Endothelial cell of umbilical vein (primary cell): ENCODE measurements at regions not wholly inside any gene's neighbourhood (a gene's known extent, or its start where the extent isn't known, plus 50 kb on each side); places are given as distances from the start of the nearest gene placed in this dataset.

Experiments
- BruUV-seq: library from RNA; stranded (reverse); fragments of 400-500 nt; replicated peaks from 2 replicates; lab custom pipeline; 2021; lab: Mats Ljungman, UMichigan
- CTCF ChIA-PET: fragments of 300-600, 350-600 bp; sonication (Branson Sonifier 250); formaldehyde crosslinking; loops from one replicate; lab custom pipeline; 2021; ENCODE audit warnings: antibody characterized with exemption, inconsistent platforms; lab: Charles Lee
- POLR2A ChIA-PET: fragments of 300-600, 350-600 bp; sonication (Branson Sonifier 250); formaldehyde crosslinking; loops from one replicate; lab custom pipeline; 2021; ENCODE audit warnings: antibody characterized with exemption, inconsistent platforms; lab: Charles Lee
- DNase-seq: peaks from one replicate; pipeline ENCODE4 v3.0.0-alpha.2; 2011; ENCODE audit warnings: low read depth, low spot score
- FAIRE-seq: peaks from 2 replicates; lab custom pipeline; 2011; peaks lifted over from hg19 to GRCh38; lab: Jason Lieb, UNC
- H2AFZ ChIP-seq: 2 replicates; pipeline ENCODE4 v1.6.0; 2012; ENCODE audit warnings: low read depth, low read length, control low read depth, inconsistent platforms
- H3K27ac ChIP-seq: 2 replicates; pipeline ENCODE4 v1.5.1; 2011; ENCODE audit warnings: low read depth, mild to moderate bottlenecking, control low read depth, low read length, moderate library complexity; ENCODE audit not compliant: insufficient read depth
- H3K27me3 ChIP-seq, 2 experiments: 2 replicates each; pipeline versions ENCODE4 v1.6.0 to v1.6.1; 2011; ENCODE audit warnings: low read length in 2 of 2, mixed read lengths in 1 of 2; ENCODE audit not compliant: control insufficient read depth in 2 of 2, insufficient read depth in 2 of 2
- H3K36me3 ChIP-seq, 2 experiments: 2 replicates in 1 of 2; 3 replicates in 1 of 2; pipeline ENCODE4 v1.5.1; 2011; ENCODE audit warnings: low read length in 2 of 2, mild to moderate bottlenecking in 1 of 2, moderate library complexity in 1 of 2; ENCODE audit not compliant: control insufficient read depth in 2 of 2, insufficient read depth in 2 of 2; ENCODE audit errors: extremely low read depth in 1 of 2
- H3K4me1 ChIP-seq: 3 replicates; pipeline ENCODE4 v1.5.1; 2011; ENCODE audit warnings: mild to moderate bottlenecking, low read length; ENCODE audit not compliant: control insufficient read depth, insufficient read depth; ENCODE audit errors: extremely low read depth
- H3K4me2 ChIP-seq: 2 replicates; pipeline ENCODE4 v1.6.1; 2011; ENCODE audit warnings: low read length, control low read depth, mixed read lengths; ENCODE audit not compliant: insufficient read depth
- H3K4me3 ChIP-seq, 3 experiments: fragments of 200-600 bp in 1 of 3; sonication (generic), shearing (Covaris generic) in 1 of 3; replicated peaks in 1 of 3; 2 replicates each; pipeline ENCODE4 v1.5.1; 2011 to 2016; ENCODE audit warnings: control low read depth in 3 of 3, low read length in 3 of 3, mild to moderate bottlenecking in 2 of 3, inconsistent platforms in 1 of 3, low read depth in 1 of 3, moderate library complexity in 1 of 3; ENCODE audit not compliant: insufficient read depth in 1 of 3
- H3K79me2 ChIP-seq: 2 replicates; pipeline ENCODE4 v1.6.0; 2012; ENCODE audit warnings: low read length, inconsistent platforms; ENCODE audit not compliant: control insufficient read depth, insufficient read depth
- H3K9ac ChIP-seq: replicated peaks from 2 replicates; pipeline ENCODE3; 2011; ENCODE audit warnings: low read length, control low read depth; ENCODE audit not compliant: insufficient read depth; ENCODE audit errors: extremely low read depth
- H3K9me1 ChIP-seq: replicated peaks from 3 replicates; pipeline ENCODE4 v1.6.0; 2011; ENCODE audit warnings: mild to moderate bottlenecking, low read length; ENCODE audit not compliant: control insufficient read depth, insufficient read depth; ENCODE audit errors: extremely low read depth
- H3K9me3 ChIP-seq: replicated peaks from 2 replicates; pipeline ENCODE4 v1.5.1; 2012; ENCODE audit warnings: low read length, inconsistent platforms; ENCODE audit not compliant: control insufficient read depth, insufficient read depth
- H4K20me1 ChIP-seq: replicated peaks from 2 replicates; pipeline ENCODE3; 2011; ENCODE audit warnings: mild to moderate bottlenecking, low read length; ENCODE audit not compliant: control insufficient read depth, insufficient read depth; ENCODE audit errors: extremely low read depth
- CTCF ChIP-seq, 2 donors: IDR thresholded peaks; 1 replicate in 1 of 2; 2 replicates in 1 of 2; pipeline ENCODE4 v1.5.1; 2011; ENCODE audit warnings: low read length in 2 of 2, mild to moderate bottlenecking in 2 of 2, moderate library complexity in 2 of 2, control low read depth in 1 of 2, inconsistent platforms in 1 of 2, low read depth in 1 of 2; ENCODE audit not compliant: insufficient read depth in 1 of 2; ENCODE audit errors: extremely low read depth in 1 of 2
- EZH2 ChIP-seq: IDR thresholded peaks from 2 replicates; pipeline ENCODE4 v1.6.1; 2012; ENCODE audit warnings: borderline replicate concordance, low read depth, mild to moderate bottlenecking, moderate library complexity, low read length, inconsistent platforms; ENCODE audit not compliant: severe bottlenecking
- FOS ChIP-seq: IDR thresholded peaks from 2 replicates; pipeline ENCODE4 v1.6.1; 2011; ENCODE audit warnings: mild to moderate bottlenecking, low read length, moderate library complexity, borderline replicate concordance; ENCODE audit not compliant: insufficient read depth
- GATA2 ChIP-seq: IDR thresholded peaks from 2 replicates; pipeline ENCODE4 v1.7.0; 2011; ENCODE audit warnings: low read depth, mild to moderate bottlenecking, moderate library complexity, mixed read lengths, low read length; ENCODE audit not compliant: insufficient read length, insufficient read depth
- JUN ChIP-seq: IDR thresholded peaks from 2 replicates; pipeline ENCODE4 v1.6.1; 2011; ENCODE audit warnings: borderline replicate concordance, low read depth; ENCODE audit not compliant: insufficient read length, insufficient read depth
- MAX ChIP-seq: IDR thresholded peaks from 2 replicates; pipeline ENCODE4 v1.6.1; 2011; ENCODE audit not compliant: insufficient read depth, insufficient read length
- MYC ChIP-seq: IDR thresholded peaks from one replicate; pipeline ENCODE4 v1.6.1; 2011; ENCODE audit warnings: mild to moderate bottlenecking, low read depth, low read length
- POLR2A ChIP-seq: IDR thresholded peaks from 2 replicates; pipeline ENCODE4 v1.6.1; 2012; ENCODE audit warnings: low read depth, mild to moderate bottlenecking, control low read depth, low read length
- POLR2AphosphoS5 ChIP-seq: IDR thresholded peaks from 2 replicates; pipeline ENCODE4 v1.6.1; 2012; ENCODE audit warnings: low read depth, mild to moderate bottlenecking, control low read depth, low read length, moderate library complexity; ENCODE audit not compliant: insufficient read depth
- dilution Hi-C: fragments of 300-500 bp; cut with MboI; formaldehyde crosslinking; loops from one replicate; pipeline ENCODE4 v1.15.0; 2019; ENCODE audit warnings: low sequenced_read_pairs; ENCODE audit not compliant: extremely low pct_ligation_motif_present
- intact Hi-C: fragments of 100-400 bp; cut with micrococcal nuclease; formaldehyde crosslinking; loops from one replicate; pipeline ENCODE4 v1.10.0; 2022

- ChIA-PET CTCF (no interaction called here), POLR2A (no interaction called here)
- Histone ChIP-seq H3K4me2 (no peak overlapping the region), H3K27ac (no peak overlapping the region), H3K9me3 (no peaks in the 10 kb centered on the region), H3K4me3 (no peak overlapping the region), H3K9ac (no peak overlapping the region), H3K4me1 (no peaks in the 10 kb centered on the region), H3K9me1 (no peaks in the 10 kb centered on the region), H3K36me3 (no peaks in the 10 kb centered on the region), H4K20me1 (no peaks in the 10 kb centered on the region), H3K27me3 (peaks cover 0 to 2% of the 10 kb centered on the region in 2 experiments), H3K79me2 (no peaks in the 10 kb centered on the region), H2AFZ (no peak overlapping the region)
- TF ChIP-seq FOS (no peak), GATA2 (no peak), JUN (no peak), POLR2AphosphoS5 (no peak), MYC (no peak)
- intact Hi-C loops, result loop anchor here (5.0 kb wide), 1 partner anchor 432 kb away; no protein-coding TSS in a partner anchor
- no peak for FAIRE-seq
- no TSS peak for BruUV-seq
- DNase-seq, result no peak
- dilution Hi-C loops, result no loop called here
Observed at GRCh38 chr11:16630651-16631050, 107.8 kb upstream of the C11orf58 start.

GRCh38 chr11:16618431-16618830 is 120.0 kb upstream of the C11orf58 start:
- no peak for FAIRE-seq
- DNase-seq, result no peak
- no TSS peak for BruUV-seq
- Histone ChIP-seq H3K9ac (no peak overlapping the region), H3K27me3 (peaks cover 4 to 31% of the 10 kb centered on the region in 2 experiments), H3K4me2 (no peak overlapping the region), H2AFZ (no peak overlapping the region), H4K20me1 (no peaks in the 10 kb centered on the region), H3K4me1 (peaks cover 6% of the 10 kb centered on the region), H3K36me3 (no peaks in the 10 kb centered on the region), H3K4me3 (no peak overlapping the region), H3K9me1 (no peaks in the 10 kb centered on the region), H3K27ac (no peak overlapping the region), H3K79me2 (no peaks in the 10 kb centered on the region), H3K9me3 (no peaks in the 10 kb centered on the region)
- dilution Hi-C loops (no loop called here), intact Hi-C loops (no loop called here)
- CTCF ChIA-PET, result no interaction called here
- TF ChIP-seq POLR2AphosphoS5, result no peak
- no peak for TF ChIP-seq FOS
- TF ChIP-seq CTCF (IDR thresholded peaks at IDR 0.05; ENCODE audit: extremely low read depth in 1 of 2, insufficient read depth in 1 of 2, low read depth in 1 of 2, low read length in 2 of 2), result no peak
- TF ChIP-seq EZH2, result no peak
- no peak for TF ChIP-seq POLR2A
- no peak for TF ChIP-seq MAX
- TF ChIP-seq JUN, result no peak
- no peak for TF ChIP-seq GATA2
- no peak for TF ChIP-seq MYC
- POLR2A ChIA-PET, result no interaction called here
